LNCaP clone FGC (cell line): ENCODE measurements at regions not wholly inside any gene's neighbourhood (a gene's known extent, or its start where the extent isn't known, plus 50 kb on each side); places are given as distances from the start of the nearest gene placed in this dataset.
"Not testable (repeated sequence)": the region's sequence is repeated elsewhere in the genome, so short reads cannot be mapped to it uniquely, and the experiment has no call there.

ENCODE experiments used
- DNase-seq: peaks from one replicate; pipeline ENCODE4 v3.0.0-alpha.2; 2011; ENCODE audit warnings: low read depth
- H3K4me3 ChIP-seq: 2 replicates; pipeline ENCODE4 v1.5.1; 2011; ENCODE audit warnings: mild to moderate bottlenecking, low read depth, low read length, control low read depth
- CTCF ChIP-seq: IDR thresholded peaks from 2 replicates; pipeline ENCODE4 v1.5.1; 2012; ENCODE audit warnings: mild to moderate bottlenecking; ENCODE audit not compliant: control insufficient read depth, insufficient read depth; ENCODE audit errors: extremely low read depth

DNA sequence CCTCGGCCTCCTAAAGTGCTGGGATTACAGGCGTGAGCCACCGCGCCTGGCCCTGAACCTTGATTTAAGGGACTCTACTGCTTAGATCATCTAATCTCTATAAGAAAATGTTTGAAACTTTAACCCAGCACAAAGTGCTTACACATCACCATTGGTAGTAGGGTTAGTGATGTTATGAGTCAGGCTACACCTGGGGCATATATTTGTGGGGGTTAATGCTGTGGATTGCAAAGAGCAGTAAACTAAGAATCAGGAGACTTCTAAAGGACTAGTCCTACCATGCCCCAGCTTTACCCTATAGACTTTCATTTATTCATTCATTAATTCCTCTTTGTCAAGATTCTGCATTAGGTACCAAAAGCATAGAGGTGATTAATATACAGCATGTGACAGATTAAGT, 880.5 kb downstream of the TTLL7 start:
- no peak for DNase-seq
- no peak for TF ChIP-seq CTCF

DNA sequence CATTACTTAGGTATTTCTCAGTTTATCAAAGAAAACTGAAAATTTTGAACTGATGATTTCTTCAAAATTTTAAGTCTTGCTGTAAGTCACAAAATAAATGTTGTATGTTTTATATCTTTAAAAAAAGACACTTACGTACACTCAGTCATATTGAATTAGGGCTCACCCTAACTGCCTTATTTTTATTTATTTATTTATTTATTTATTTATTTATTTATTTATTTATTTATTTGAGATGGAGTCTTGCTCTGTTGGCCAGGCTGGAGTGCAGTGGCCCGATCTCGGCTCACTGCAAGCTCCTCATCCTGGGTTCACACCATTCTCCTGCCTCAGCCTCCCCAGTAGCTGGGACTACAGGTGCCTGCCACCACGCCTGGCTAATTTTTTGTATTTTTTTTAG, 881.9 kb downstream of the TTLL7 start:
- not testable (repeated sequence) for DNase-seq, H3K4me3 ChIP-seq

More for the DNA sequence above, 880.5 kb downstream of the TTLL7 start:
- no peak overlapping the region for H3K4me3 ChIP-seq

DNA sequence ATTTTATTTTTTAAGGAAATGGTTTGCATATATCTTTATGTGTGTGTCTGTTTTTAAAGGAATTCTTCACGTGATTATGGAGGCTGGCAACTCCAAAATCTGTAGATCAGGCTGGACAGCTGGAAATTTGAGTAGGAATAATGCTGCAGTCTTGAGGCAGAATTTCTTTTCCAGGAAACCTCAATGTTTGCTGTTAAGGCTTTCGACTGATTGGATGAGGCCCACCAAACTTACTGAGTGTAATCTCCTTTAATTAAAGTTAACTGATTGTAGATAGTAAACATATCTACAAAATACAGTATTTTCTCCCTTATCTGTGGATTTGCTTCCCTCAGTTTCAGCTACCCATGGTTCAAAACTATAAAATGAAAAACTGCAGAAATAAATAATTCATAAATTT, 883.1 kb downstream of the TTLL7 start:
- no peak overlapping the region for H3K4me3 ChIP-seq
- DNase-seq = no peak
- no peak for TF ChIP-seq CTCF

- TF ChIP-seq CTCF = no peak
- DNase-seq = no peak
- no peak overlapping the region for H3K4me3 ChIP-seq
Observed at GRCh38 chr1:83114136-83114834, 884.6 kb downstream of the TTLL7 start.

- no peak overlapping the region for H3K4me3 ChIP-seq
- no peak for TF ChIP-seq CTCF
- no peak for DNase-seq
Observed at GRCh38 chr1:83113652-83114051, 885.3 kb downstream of the TTLL7 start.

GRCh38 chr1:83112248-83112885, 886.6 kb downstream of the TTLL7 start:
- no peak for DNase-seq
- no peak for TF ChIP-seq CTCF
- no peak overlapping the region for H3K4me3 ChIP-seq

DNA sequence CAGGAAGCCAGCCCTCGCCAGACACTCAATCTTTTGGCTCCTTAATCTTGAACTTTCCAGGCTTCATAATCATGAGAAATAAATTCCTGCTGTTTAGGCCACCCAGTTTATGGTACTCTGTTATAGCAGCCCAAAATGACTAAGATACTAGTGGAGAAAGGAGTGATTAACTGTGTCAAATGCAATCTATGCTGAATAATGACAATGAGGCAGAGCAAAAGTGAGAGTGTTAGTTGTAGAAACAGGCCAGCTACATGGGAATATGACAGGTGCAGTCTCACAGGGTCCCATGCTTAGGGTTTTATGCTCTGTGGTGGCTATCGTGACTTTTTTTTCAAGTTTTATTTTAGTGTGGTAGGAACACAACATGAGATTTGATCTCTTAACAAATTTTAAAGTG, 888.8 kb downstream of the TTLL7 start:
- no peak for DNase-seq
- TF ChIP-seq CTCF = no peak
- H3K4me3 ChIP-seq = no peak overlapping the region
